Rectal smooth muscle tissue (tissue), 1 donor: ENCODE measurements at regions not wholly inside any gene's neighbourhood (a gene's known extent, or its start where the extent isn't known, plus 50 kb on each side); places are given as distances from the start of the nearest gene placed in this dataset.

Experiments used
- H3K27ac ChIP-seq: one replicate; pipeline ENCODE4 v1.7.0; 2013; ENCODE audit warnings: low read depth, low read length, inconsistent platforms
- H3K27me3 ChIP-seq: one replicate; pipeline ENCODE4 v1.7.0; 2013; ENCODE audit warnings: low read length; ENCODE audit not compliant: control insufficient read depth, insufficient read depth
- H3K36me3 ChIP-seq: one replicate; pipeline ENCODE4 v1.7.0; 2013; ENCODE audit warnings: low read length; ENCODE audit not compliant: control insufficient read depth, insufficient read depth
- H3K4me1 ChIP-seq: one replicate; pipeline ENCODE4 v1.7.0; 2013; ENCODE audit warnings: low read length; ENCODE audit not compliant: control insufficient read depth, insufficient read depth
- H3K4me3 ChIP-seq: one replicate; pipeline ENCODE4 v1.7.0; 2013; ENCODE audit warnings: low read length
- H3K9ac ChIP-seq: one replicate; pipeline ENCODE4 v1.7.0; 2013; ENCODE audit warnings: low read length

- Histone ChIP-seq H3K27ac (no peak overlapping the region), H3K4me3 (no peak overlapping the region), H3K4me1 (peaks cover under 1% of the 10 kb centered on the region), H3K36me3 (no peaks in the 10 kb centered on the region), H3K9ac (no peak overlapping the region), H3K27me3 (no peaks in the 10 kb centered on the region)
Measured at GRCh38 chr15:93158097-93158900, 69.3 kb upstream of the RGMA start.

- no peak overlapping the region for H3K9ac ChIP-seq
- peaks cover 8% of the 10 kb centered on the region for H3K4me1 ChIP-seq
- H3K27ac ChIP-seq, result no peak overlapping the region
- no peak overlapping the region for H3K4me3 ChIP-seq
- no peaks in the 10 kb centered on the region for H3K27me3 ChIP-seq
- no peaks in the 10 kb centered on the region for H3K36me3 ChIP-seq
Measured at GRCh38 chr15:93154666-93155065, 65.7 kb upstream of the RGMA start.

- no peak overlapping the region for H3K9ac ChIP-seq
- peaks cover 8% of the 10 kb centered on the region for H3K4me1 ChIP-seq
- peak overlapping the region; percentile 48 for H3K27ac ChIP-seq
- no peaks in the 10 kb centered on the region for H3K36me3 ChIP-seq
- H3K27me3 ChIP-seq, result no peaks in the 10 kb centered on the region
- no peak overlapping the region for H3K4me3 ChIP-seq
Measured at GRCh38 chr15:93152951-93153350, 63.9 kb upstream of the RGMA start.

GRCh38 chr15:93152360-93152759 is 63.3 kb upstream of the RGMA start:
- Histone ChIP-seq H3K9ac (no peak overlapping the region), H3K27me3 (no peaks in the 10 kb centered on the region), H3K4me3 (no peak overlapping the region), H3K36me3 (no peaks in the 10 kb centered on the region), H3K4me1 (peaks cover 8% of the 10 kb centered on the region), H3K27ac (no peak overlapping the region)

GRCh38 chr15:93150910-93151881 is 62.2 kb upstream of the RGMA start:
- H3K4me1 ChIP-seq, result peaks cover 8% of the 10 kb centered on the region
- no peaks in the 10 kb centered on the region for H3K36me3 ChIP-seq
- H3K27ac ChIP-seq, result no peak overlapping the region
- no peak overlapping the region for H3K4me3 ChIP-seq
- no peaks in the 10 kb centered on the region for H3K27me3 ChIP-seq
- H3K9ac ChIP-seq, result no peak overlapping the region

- no peak overlapping the region for H3K27ac ChIP-seq
- H3K27me3 ChIP-seq, result no peaks in the 10 kb centered on the region
- H3K36me3 ChIP-seq, result no peaks in the 10 kb centered on the region
- H3K4me1 ChIP-seq, result no peaks in the 10 kb centered on the region
- no peak overlapping the region for H3K4me3 ChIP-seq
- H3K9ac ChIP-seq, result no peak overlapping the region
Measured at GRCh38 chr15:93146601-93147000, 57.6 kb upstream of the RGMA start.

GRCh38 chr15:93146196-93146595 is 57.2 kb upstream of the RGMA start:
- Histone ChIP-seq H3K4me3 (no peak overlapping the region), H3K4me1 (no peaks in the 10 kb centered on the region), H3K36me3 (no peaks in the 10 kb centered on the region), H3K27ac (no peak overlapping the region), H3K27me3 (no peaks in the 10 kb centered on the region), H3K9ac (no peak overlapping the region)

GRCh38 chr15:93144463-93145236 is 55.6 kb upstream of the RGMA start:
- Histone ChIP-seq H3K4me3 (no peak overlapping the region), H3K27ac (peak overlapping the region; percentile 7), H3K9ac (no peak overlapping the region), H3K36me3 (no peaks in the 10 kb centered on the region), H3K4me1 (no peaks in the 10 kb centered on the region), H3K27me3 (no peaks in the 10 kb centered on the region)

GRCh38 chr15:93143186-93143585 is 54.2 kb upstream of the RGMA start:
- Histone ChIP-seq H3K9ac (no peak overlapping the region), H3K27ac (no peak overlapping the region), H3K4me1 (no peaks in the 10 kb centered on the region), H3K4me3 (no peak overlapping the region), H3K27me3 (no peaks in the 10 kb centered on the region), H3K36me3 (no peaks in the 10 kb centered on the region)

- H3K4me3 ChIP-seq, result no peak overlapping the region
- H3K9ac ChIP-seq, result no peak overlapping the region
- no peaks in the 10 kb centered on the region for H3K36me3 ChIP-seq
- H3K4me1 ChIP-seq, result no peaks in the 10 kb centered on the region
- no peaks in the 10 kb centered on the region for H3K27me3 ChIP-seq
- H3K27ac ChIP-seq, result no peak overlapping the region
Measured at GRCh38 chr15:93141371-93141794, 52.4 kb upstream of the RGMA start.

- H3K4me1 ChIP-seq, result no peaks in the 10 kb centered on the region
- no peak overlapping the region for H3K4me3 ChIP-seq
- no peak overlapping the region for H3K27ac ChIP-seq
- H3K9ac ChIP-seq, result no peak overlapping the region
- no peaks in the 10 kb centered on the region for H3K27me3 ChIP-seq
- H3K36me3 ChIP-seq, result no peaks in the 10 kb centered on the region
Measured at GRCh38 chr15:93139436-93139835, 50.4 kb upstream of the RGMA start.

GRCh38 chr15:93138681-93139250 is 49.8 kb upstream of the RGMA start:
- Histone ChIP-seq H3K4me3 (no peak overlapping the region), H3K36me3 (no peaks in the 10 kb centered on the region), H3K27me3 (no peaks in the 10 kb centered on the region), H3K4me1 (no peaks in the 10 kb centered on the region), H3K9ac (no peak overlapping the region), H3K27ac (no peak overlapping the region)
